Activated T-helper 17 cell treated with anti-CD3 and anti-CD28 coated beads, Interleukin-2, amount 50 U/mL, for 72 hours (primary cell): ENCODE measurements at regions not wholly inside any gene's neighbourhood (a gene's known extent, or its start where the extent isn't known, plus 50 kb on each side); places are given as distances from the start of the nearest gene placed in this dataset.

Experiments
- ATAC-seq: fragments of 150-1000 bp; cut with Tn5 transposase; replicated peaks from 2 replicates; pipeline ENCODE4 v1.10.0; 2021; ENCODE audit warnings: mild to moderate bottlenecking, moderate library complexity
- H3K27ac Mint-ChIP-seq: one replicate; pipeline ENCODE4 v1.8.0; 2022; ENCODE audit warnings: mixed read lengths
- H3K27me3 Mint-ChIP-seq: one replicate; pipeline ENCODE4 v1.8.0; 2022; ENCODE audit warnings: mixed read lengths
- H3K36me3 Mint-ChIP-seq: one replicate; pipeline ENCODE4 v1.8.0; 2022; ENCODE audit warnings: low read depth, mild to moderate bottlenecking, mixed read lengths
- H3K4me1 Mint-ChIP-seq: one replicate; pipeline ENCODE4 v1.8.0; 2022; ENCODE audit warnings: mixed read lengths
- H3K4me3 Mint-ChIP-seq: one replicate; pipeline ENCODE4 v1.8.0; 2022; ENCODE audit warnings: mild to moderate bottlenecking, mixed read lengths
- H3K9me3 Mint-ChIP-seq: one replicate; pipeline ENCODE4 v1.8.0; 2022; ENCODE audit warnings: mixed read lengths

- H3K27me3 Mint-ChIP-seq: peaks cover 63% of the 10 kb centered on the region
- peaks cover 23% of the 10 kb centered on the region for H3K9me3 Mint-ChIP-seq
- ATAC-seq: no peak
- H3K27ac Mint-ChIP-seq: no peak overlapping the region
- no peaks in the 10 kb centered on the region for H3K4me1 Mint-ChIP-seq
- no peak overlapping the region for H3K4me3 Mint-ChIP-seq
- H3K36me3 Mint-ChIP-seq: peaks cover 4% of the 10 kb centered on the region
These were observed 581.8 kb downstream of the ETS1 start for GRCh38 chr11:128005562-128005961.

GRCh38 chr11:127998421-127998820, 588.9 kb downstream of the ETS1 start:
- no peak overlapping the region for H3K4me3 Mint-ChIP-seq
- no peaks in the 10 kb centered on the region for H3K9me3 Mint-ChIP-seq
- no peak for ATAC-seq
- H3K36me3 Mint-ChIP-seq: no peaks in the 10 kb centered on the region
- H3K27me3 Mint-ChIP-seq: peaks cover 44% of the 10 kb centered on the region
- no peak overlapping the region for H3K27ac Mint-ChIP-seq
- no peaks in the 10 kb centered on the region for H3K4me1 Mint-ChIP-seq

- no peak for ATAC-seq
- no peaks in the 10 kb centered on the region for H3K9me3 Mint-ChIP-seq
- no peak overlapping the region for H3K27ac Mint-ChIP-seq
- no peak overlapping the region for H3K4me3 Mint-ChIP-seq
- H3K4me1 Mint-ChIP-seq: no peaks in the 10 kb centered on the region
- H3K36me3 Mint-ChIP-seq: no peaks in the 10 kb centered on the region
- H3K27me3 Mint-ChIP-seq: peaks cover 39% of the 10 kb centered on the region
These were observed 589.8 kb downstream of the ETS1 start for GRCh38 chr11:127997594-127997993.

GRCh38 chr11:127996825-127997224, 590.5 kb downstream of the ETS1 start:
- H3K9me3 Mint-ChIP-seq: no peaks in the 10 kb centered on the region
- no peaks in the 10 kb centered on the region for H3K36me3 Mint-ChIP-seq
- no peak overlapping the region for H3K4me3 Mint-ChIP-seq
- no peak for ATAC-seq
- H3K27ac Mint-ChIP-seq: no peak overlapping the region
- peaks cover 34% of the 10 kb centered on the region for H3K27me3 Mint-ChIP-seq
- H3K4me1 Mint-ChIP-seq: no peaks in the 10 kb centered on the region

- H3K4me3 Mint-ChIP-seq: no peak overlapping the region
- H3K4me1 Mint-ChIP-seq: no peaks in the 10 kb centered on the region
- no peaks in the 10 kb centered on the region for H3K9me3 Mint-ChIP-seq
- H3K36me3 Mint-ChIP-seq: no peaks in the 10 kb centered on the region
- no peak for ATAC-seq
- peaks cover 31% of the 10 kb centered on the region for H3K27me3 Mint-ChIP-seq
- H3K27ac Mint-ChIP-seq: no peak overlapping the region
These were observed 591.4 kb downstream of the ETS1 start for GRCh38 chr11:127995921-127996320.

- Mint-ChIP-seq H3K9me3 (no peaks in the 10 kb centered on the region), H3K36me3 (no peaks in the 10 kb centered on the region), H3K27ac (no peak overlapping the region), H3K4me3 (no peak overlapping the region), H3K27me3 (peaks cover 28% of the 10 kb centered on the region), H3K4me1 (no peaks in the 10 kb centered on the region)
- no peak for ATAC-seq
These were observed 592.6 kb downstream of the ETS1 start for GRCh38 chr11:127994736-127995135.

GRCh38 chr11:127993788-127994187, 593.6 kb downstream of the ETS1 start:
- Mint-ChIP-seq H3K27me3 (peaks cover 25% of the 10 kb centered on the region), H3K4me1 (no peaks in the 10 kb centered on the region), H3K4me3 (no peak overlapping the region), H3K27ac (no peak overlapping the region), H3K36me3 (no peaks in the 10 kb centered on the region), H3K9me3 (no peaks in the 10 kb centered on the region)
- ATAC-seq: no peak

GRCh38 chr11:127993281-127993680, 594.1 kb downstream of the ETS1 start:
- Mint-ChIP-seq H3K27me3 (peaks cover 25% of the 10 kb centered on the region), H3K9me3 (no peaks in the 10 kb centered on the region), H3K4me1 (no peaks in the 10 kb centered on the region), H3K27ac (no peak overlapping the region), H3K4me3 (no peak overlapping the region), H3K36me3 (no peaks in the 10 kb centered on the region)
- no peak for ATAC-seq

- Mint-ChIP-seq H3K4me1 (no peaks in the 10 kb centered on the region), H3K27ac (no peak overlapping the region), H3K36me3 (no peaks in the 10 kb centered on the region), H3K4me3 (no peak overlapping the region), H3K27me3 (peaks cover 15% of the 10 kb centered on the region), H3K9me3 (peaks cover 10% of the 10 kb centered on the region)
- ATAC-seq: no peak
These were observed 601.3 kb downstream of the ETS1 start for GRCh38 chr11:127986073-127986472.

- no peak for ATAC-seq
- no peaks in the 10 kb centered on the region for H3K36me3 Mint-ChIP-seq
- no peaks in the 10 kb centered on the region for H3K4me1 Mint-ChIP-seq
- H3K27ac Mint-ChIP-seq: no peak overlapping the region
- no peak overlapping the region for H3K4me3 Mint-ChIP-seq
- peaks cover 4% of the 10 kb centered on the region for H3K9me3 Mint-ChIP-seq
- H3K27me3 Mint-ChIP-seq: peaks cover 22% of the 10 kb centered on the region
These were observed 614.5 kb downstream of the ETS1 start for GRCh38 chr11:127972816-127973215.

- H3K4me3 Mint-ChIP-seq: no peak overlapping the region
- ATAC-seq: no peak
- no peaks in the 10 kb centered on the region for H3K9me3 Mint-ChIP-seq
- H3K27me3 Mint-ChIP-seq: peaks cover 24% of the 10 kb centered on the region
- no peaks in the 10 kb centered on the region for H3K4me1 Mint-ChIP-seq
- H3K27ac Mint-ChIP-seq: no peak overlapping the region
- no peaks in the 10 kb centered on the region for H3K36me3 Mint-ChIP-seq
These were observed 615.9 kb downstream of the ETS1 start for GRCh38 chr11:127971448-127971847.

- no peak for ATAC-seq
- H3K4me3 Mint-ChIP-seq: no peak overlapping the region
- no peak overlapping the region for H3K27ac Mint-ChIP-seq
- H3K4me1 Mint-ChIP-seq: no peaks in the 10 kb centered on the region
- H3K27me3 Mint-ChIP-seq: peaks cover 26% of the 10 kb centered on the region
- no peaks in the 10 kb centered on the region for H3K9me3 Mint-ChIP-seq
- no peaks in the 10 kb centered on the region for H3K36me3 Mint-ChIP-seq
These were observed 620.5 kb downstream of the ETS1 start for GRCh38 chr11:127966821-127967220.

GRCh38 chr11:127965939-127966668, 621.3 kb downstream of the ETS1 start:
- no peak overlapping the region for H3K4me3 Mint-ChIP-seq
- peaks cover 28% of the 10 kb centered on the region for H3K27me3 Mint-ChIP-seq
- no peaks in the 10 kb centered on the region for H3K9me3 Mint-ChIP-seq
- H3K36me3 Mint-ChIP-seq: no peaks in the 10 kb centered on the region
- no peak for ATAC-seq
- no peaks in the 10 kb centered on the region for H3K4me1 Mint-ChIP-seq
- no peak overlapping the region for H3K27ac Mint-ChIP-seq

GRCh38 chr11:127962416-127962815, 624.9 kb downstream of the ETS1 start:
- H3K36me3 Mint-ChIP-seq: no peaks in the 10 kb centered on the region
- no peaks in the 10 kb centered on the region for H3K4me1 Mint-ChIP-seq
- H3K9me3 Mint-ChIP-seq: no peaks in the 10 kb centered on the region
- peaks cover 16% of the 10 kb centered on the region for H3K27me3 Mint-ChIP-seq
- no peak for ATAC-seq
- H3K27ac Mint-ChIP-seq: no peak overlapping the region
- H3K4me3 Mint-ChIP-seq: no peak overlapping the region

- Mint-ChIP-seq H3K4me1 (no peaks in the 10 kb centered on the region), H3K27me3 (peaks cover 25% of the 10 kb centered on the region), H3K27ac (no peak overlapping the region), H3K36me3 (no peaks in the 10 kb centered on the region), H3K4me3 (no peak overlapping the region), H3K9me3 (no peaks in the 10 kb centered on the region)
- ATAC-seq: no peak
These were observed 637.2 kb downstream of the ETS1 start for GRCh38 chr11:127950162-127950561.

- Mint-ChIP-seq H3K36me3 (no peaks in the 10 kb centered on the region), H3K27me3 (peaks cover 33% of the 10 kb centered on the region), H3K4me1 (peaks cover 14% of the 10 kb centered on the region), H3K9me3 (no peaks in the 10 kb centered on the region), H3K4me3 (peak overlapping the region; percentile 14), H3K27ac (peak overlapping the region; percentile 42)
- ATAC-seq: peak; percentile 88
These were observed 643.6 kb downstream of the ETS1 start for GRCh38 chr11:127943763-127944162.
